HEK293T (cell line): ENCODE measurements at regions not wholly inside any gene's neighbourhood (a gene's known extent, or its start where the extent isn't known, plus 50 kb on each side); places are given as distances from the start of the nearest gene placed in this dataset.
"Not testable (repeated sequence)": the region's sequence is repeated elsewhere in the genome, so short reads cannot be mapped to it uniquely, and the experiment has no call there.

ENCODE experiments used
- CTCF ChIA-PET: fragments of 350-600 bp; formaldehyde crosslinking; extraction: SDS; loops from one replicate; lab custom pipeline; 2021; ENCODE audit warnings: antibody characterized with exemption, inconsistent platforms; lab: Yijun Ruan, JAX
- POLR2A ChIA-PET: fragments of 350-600 bp; formaldehyde crosslinking; extraction: SDS; loops from one replicate; lab custom pipeline; 2020; ENCODE audit warnings: antibody characterized with exemption, inconsistent platforms; lab: Yijun Ruan, JAX
- DNase-seq: peaks from one replicate; pipeline ENCODE4 v3.0.0; 2012; ENCODE audit warnings: mixed read lengths; ENCODE audit errors: extremely low spot score
- ARNT ChIP-seq: fragments of 450-650 bp; IDR thresholded peaks from 2 replicates; pipeline ENCODE4 v1.6.1; 2017; ENCODE audit warnings: mild to moderate bottlenecking
- BHLHE40 ChIP-seq: fragments of 450-650 bp; IDR thresholded peaks from 2 replicates; pipeline ENCODE4 v1.6.1; 2016; ENCODE audit warnings: mild to moderate bottlenecking, moderate library complexity, borderline replicate concordance
- CTBP1 ChIP-seq: fragments of 450-650 bp; IDR thresholded peaks from 2 replicates; pipeline ENCODE4 v1.6.1; 2016; ENCODE audit warnings: borderline replicate concordance
- ELF4 ChIP-seq: fragments of 450-650 bp; IDR thresholded peaks from 2 replicates; pipeline ENCODE4 v1.6.1; 2017; ENCODE audit warnings: antibody characterized with exemption
- FOXA1 ChIP-seq: fragments of 450-650 bp; IDR thresholded peaks from 2 replicates; pipeline ENCODE4 v1.6.1; 2016; ENCODE audit warnings: mild to moderate bottlenecking
- FOXK2 ChIP-seq: fragments of 450-650 bp; IDR thresholded peaks from 2 replicates; pipeline ENCODE4 v1.6.1; 2016; ENCODE audit warnings: mild to moderate bottlenecking
- FOXM1 ChIP-seq: fragments of 450-650 bp; IDR thresholded peaks from 2 replicates; pipeline ENCODE4 v1.6.1; 2017; ENCODE audit warnings: mild to moderate bottlenecking, borderline replicate concordance
- HDGF ChIP-seq: fragments of 450-650 bp; IDR thresholded peaks from 2 replicates; pipeline ENCODE4 v1.6.1; 2017; ENCODE audit warnings: antibody characterized with exemption, borderline replicate concordance
- L3MBTL2 ChIP-seq: fragments of 450-650 bp; conservative IDR thresholded peaks from 2 replicates; pipeline ENCODE4 v1.6.1; 2016; ENCODE audit warnings: mild to moderate bottlenecking
- LEF1 ChIP-seq: fragments of 450-650 bp; IDR thresholded peaks from 2 replicates; pipeline ENCODE4 v1.6.1; 2017; ENCODE audit warnings: mild to moderate bottlenecking, borderline replicate concordance
- NFRKB ChIP-seq: fragments of 450-650 bp; IDR thresholded peaks from 2 replicates; pipeline ENCODE4 v1.6.1; 2016; ENCODE audit warnings: mild to moderate bottlenecking, moderate library complexity
- PKNOX1 ChIP-seq: fragments of 450-650 bp; IDR thresholded peaks from 2 replicates; pipeline ENCODE4 v1.6.1; 2016
- SP1 ChIP-seq: fragments of 450-650 bp; IDR thresholded peaks from 2 replicates; pipeline ENCODE4 v1.6.1; 2017
- SUZ12 ChIP-seq: fragments of 450-650 bp; IDR thresholded peaks from 2 replicates; pipeline ENCODE4 v1.6.1; 2016; ENCODE audit warnings: mild to moderate bottlenecking
- TARDBP ChIP-seq: fragments of 450-650 bp; IDR thresholded peaks from 2 replicates; pipeline ENCODE4 v1.6.1; 2016
- ZNF384 ChIP-seq: fragments of 450-650 bp; IDR thresholded peaks from 2 replicates; pipeline ENCODE4 v1.6.1; 2016

GRCh38 chr16:26395700-26396099 lies 671.0 kb upstream of the C16orf82 start:
- POLR2A ChIA-PET: no interaction called here
- CTCF ChIA-PET: no interaction called here
- DNase-seq: no peak
- TF ChIP-seq NFRKB: no peak

DNA sequence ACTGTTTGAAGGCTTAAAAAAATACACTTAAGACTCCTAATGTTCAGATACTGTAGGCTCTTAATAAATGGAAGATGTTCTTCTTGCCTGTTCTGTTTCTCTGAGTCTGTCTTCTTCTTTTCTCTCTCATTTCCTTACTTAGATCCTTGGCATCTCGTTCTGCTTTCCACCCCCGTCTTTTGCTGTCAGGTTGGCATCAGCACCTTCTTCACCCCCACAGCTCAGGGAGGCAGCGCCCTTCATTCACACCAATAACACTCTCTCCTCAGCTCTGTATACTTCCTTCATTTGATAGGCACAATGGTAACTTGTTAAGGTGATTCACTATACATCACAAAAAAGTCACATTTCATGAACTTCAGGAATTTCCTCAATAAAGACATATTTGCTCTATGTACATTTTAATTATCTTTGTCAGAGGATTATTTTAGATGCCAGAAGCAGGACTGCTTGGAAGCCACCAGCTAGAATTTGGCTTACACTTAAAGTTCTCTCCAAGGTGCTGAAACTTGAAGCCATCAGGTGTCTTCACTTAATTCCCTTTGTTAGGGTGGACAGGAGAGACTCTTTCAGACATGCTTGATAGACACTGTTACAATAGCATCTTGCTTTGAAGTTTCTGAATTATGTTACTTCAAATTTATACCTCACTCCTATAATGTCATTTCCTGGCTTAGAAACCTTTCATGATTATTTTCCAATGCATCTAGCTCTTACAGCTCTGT lies 670.1 kb upstream of the C16orf82 start:
- no peak for DNase-seq
- ChIA-PET POLR2A (no interaction called here), CTCF (no interaction called here)
- no peak for TF ChIP-seq TARDBP
- no peak for TF ChIP-seq PKNOX1
- no peak for TF ChIP-seq FOXM1
- no peak for TF ChIP-seq SUZ12
- TF ChIP-seq BHLHE40: no peak
- no peak for TF ChIP-seq NFRKB
- TF ChIP-seq HDGF: no peak
- TF ChIP-seq ZNF384: no peak
- no peak for TF ChIP-seq CTBP1
- TF ChIP-seq ARNT: no peak
- TF ChIP-seq L3MBTL2: no peak
- TF ChIP-seq SP1: no peak
- TF ChIP-seq ELF4: no peak
- no peak for TF ChIP-seq FOXA1
- no peak for TF ChIP-seq LEF1
- no peak for TF ChIP-seq FOXK2

GRCh38 chr16:26413780-26414179 lies 652.9 kb upstream of the C16orf82 start:
- CTCF ChIA-PET: no interaction called here
- DNase-seq: no peak
- POLR2A ChIA-PET: no interaction called here
- TF ChIP-seq CTBP1: no peak
- TF ChIP-seq SP1: no peak
- TF ChIP-seq PKNOX1: no peak
- no peak for TF ChIP-seq FOXK2

GRCh38 chr16:26419458-26419857 lies 647.3 kb upstream of the C16orf82 start:
- DNase-seq, POLR2A ChIA-PET: not testable (repeated sequence)
- CTCF ChIA-PET: interaction anchor here (0.6 kb wide), 1 partner anchor 698 kb away, joined by 6 read pairs; no protein-coding TSS in a partner anchor

DNA sequence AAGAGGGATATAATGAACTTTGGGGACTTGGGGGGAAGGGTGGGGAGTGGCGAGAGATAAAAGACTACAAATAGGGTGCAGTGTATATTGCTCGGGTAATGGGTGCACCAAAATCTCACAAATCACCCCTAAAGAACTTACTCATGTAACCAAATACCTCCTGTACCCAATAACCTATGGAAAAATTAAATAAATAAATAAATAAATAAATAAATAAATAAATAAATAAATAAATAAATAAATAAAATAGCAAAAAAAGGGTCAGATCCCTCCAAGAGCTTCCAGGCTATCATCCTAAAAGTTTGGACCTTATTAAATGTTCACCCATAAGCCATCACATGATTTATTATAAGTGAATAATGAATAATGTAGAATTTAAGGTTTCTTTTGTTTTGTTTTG lies 636.1 kb upstream of the C16orf82 start:
- POLR2A ChIA-PET: no interaction called here
- CTCF ChIA-PET: no interaction called here
- DNase-seq: no peak
- TF ChIP-seq ZNF384 (no peak), SP1 (no peak), LEF1 (no peak), ELF4 (no peak), BHLHE40 (no peak), L3MBTL2 (no peak), ARNT (no peak), FOXM1 (no peak), CTBP1 (no peak), FOXA1 (no peak), HDGF (no peak), PKNOX1 (no peak), SUZ12 (no peak)

DNA sequence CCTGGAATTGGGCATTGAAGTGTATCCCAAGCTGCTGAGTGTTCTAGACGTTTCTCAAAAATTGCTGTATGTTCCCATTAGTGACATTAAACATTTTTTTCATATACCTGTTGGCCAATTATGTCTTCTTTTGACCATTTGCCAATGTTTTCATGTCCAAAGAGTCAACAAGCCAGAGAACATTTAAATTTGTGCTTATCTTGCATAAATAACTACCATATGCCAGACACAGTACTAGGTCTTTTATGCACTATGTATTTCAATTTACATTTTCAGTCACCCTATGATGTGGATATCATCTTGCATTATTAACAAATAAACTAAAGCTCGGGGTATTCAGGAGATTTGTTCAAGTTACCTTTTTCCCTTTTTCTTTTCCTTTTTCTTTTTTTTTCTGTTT lies 632.9 kb upstream of the C16orf82 start:
- ChIA-PET CTCF (no interaction called here), POLR2A (no interaction called here)
- no peak for DNase-seq
- no peak for TF ChIP-seq BHLHE40

DNA sequence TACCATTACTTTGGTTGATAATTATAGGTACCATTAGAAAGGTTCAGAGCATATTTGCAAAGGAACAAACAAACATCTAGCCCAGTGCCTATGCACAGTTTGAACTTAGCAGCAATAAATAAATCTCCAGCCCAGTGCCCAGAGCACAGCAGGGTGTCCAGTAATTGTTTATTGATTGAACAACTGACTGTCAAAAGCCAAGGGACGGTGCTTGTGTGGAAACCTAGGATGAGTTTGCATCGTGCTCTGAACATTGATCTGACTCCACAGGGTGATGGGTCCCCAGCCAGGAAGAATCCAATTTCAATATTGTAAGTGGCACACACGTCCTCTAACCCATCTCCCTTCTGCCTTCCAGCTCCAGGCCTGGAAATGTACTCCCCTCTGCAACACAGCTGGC lies 625.5 kb upstream of the C16orf82 start:
- ChIA-PET CTCF (no interaction called here), POLR2A (no interaction called here)
- DNase-seq: no peak
- TF ChIP-seq LEF1 (no peak), ARNT (no peak), FOXA1 (no peak)

DNA sequence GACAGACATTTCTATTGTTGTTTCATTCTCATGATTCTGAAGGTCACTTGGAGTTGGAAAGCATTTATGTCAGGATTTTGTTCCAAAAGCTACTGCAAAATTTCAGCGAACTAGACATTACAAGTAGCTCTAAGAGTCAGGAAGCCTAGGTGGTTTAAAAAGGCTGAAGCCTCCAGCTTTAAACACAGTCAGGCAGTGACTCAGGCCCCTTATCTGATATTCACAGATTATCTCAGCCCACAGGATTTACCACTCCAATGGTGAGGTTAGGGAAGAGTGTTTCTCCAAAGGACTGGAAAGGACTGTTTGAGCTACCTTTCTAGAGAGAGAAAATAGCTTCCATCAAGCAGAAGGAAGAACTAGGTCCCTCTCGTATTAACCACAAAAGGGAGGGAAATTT lies 624.4 kb upstream of the C16orf82 start:
- ChIA-PET POLR2A (no interaction called here), CTCF (no interaction called here)
- DNase-seq: no peak
- TF ChIP-seq HDGF: no peak
- TF ChIP-seq PKNOX1: no peak
- no peak for TF ChIP-seq FOXA1
- no peak for TF ChIP-seq FOXM1
- no peak for TF ChIP-seq BHLHE40
- TF ChIP-seq ARNT: no peak
- TF ChIP-seq TARDBP: no peak
- no peak for TF ChIP-seq L3MBTL2
- TF ChIP-seq ELF4: no peak
- TF ChIP-seq SUZ12: no peak
- no peak for TF ChIP-seq NFRKB
- no peak for TF ChIP-seq LEF1
- no peak for TF ChIP-seq CTBP1
- TF ChIP-seq FOXK2: no peak
- no peak for TF ChIP-seq SP1
- TF ChIP-seq ZNF384: no peak
